T47D (cell line): ENCODE measurements at regions not wholly inside any gene's neighbourhood (a gene's known extent, or its start where the extent isn't known, plus 50 kb on each side); places are given as distances from the start of the nearest gene placed in this dataset.

Experiments used
- DNase-seq, 2 experiments: peaks; one replicate each; pipeline versions ENCODE4 v3.0.0 to v3.0.0-alpha.2; 2011 to 2012; ENCODE audit warnings: low read depth in 1 of 2, low spot score in 1 of 2
- JUND ChIP-seq: IDR thresholded peaks from 2 replicates; pipeline ENCODE4 v1.6.1; 2012; ENCODE audit warnings: low read depth
- in situ Hi-C: cut with HindIII; loops from 2 replicates; pipeline ENCODE4 v1.10.0; 2016; ENCODE audit warnings: low sequenced_read_pairs, low pct_unique_long_range_greater_than_20kb

- no peak for TF ChIP-seq JUND
- DNase-seq = no peak
- in situ Hi-C loops = no loop called here
Observed at GRCh38 chr16:5861241-5861640, 763.6 kb upstream of the EEF2KMT start.

DNA sequence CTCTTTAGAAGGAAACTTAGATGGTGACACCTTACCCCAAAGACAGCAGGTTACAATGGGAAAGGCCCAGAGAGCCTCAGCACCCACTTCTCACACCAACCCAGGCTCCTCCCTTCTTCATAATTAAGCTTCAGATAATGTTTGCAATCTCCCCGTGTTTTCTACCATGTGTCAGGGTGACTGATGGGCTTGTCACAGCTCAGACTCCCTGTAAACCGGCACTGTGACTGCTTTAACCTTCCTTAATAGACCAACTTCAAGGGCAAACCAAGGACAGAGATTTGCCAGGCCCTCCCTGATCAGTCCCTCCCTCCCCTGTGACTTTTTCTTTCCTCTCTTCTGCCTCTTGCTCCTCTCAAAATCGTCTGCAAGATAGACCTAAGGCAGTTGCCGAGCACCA lies 760.6 kb upstream of the EEF2KMT start:
- no peak for DNase-seq
- TF ChIP-seq JUND = no peak
- in situ Hi-C loops = no loop called here

DNA sequence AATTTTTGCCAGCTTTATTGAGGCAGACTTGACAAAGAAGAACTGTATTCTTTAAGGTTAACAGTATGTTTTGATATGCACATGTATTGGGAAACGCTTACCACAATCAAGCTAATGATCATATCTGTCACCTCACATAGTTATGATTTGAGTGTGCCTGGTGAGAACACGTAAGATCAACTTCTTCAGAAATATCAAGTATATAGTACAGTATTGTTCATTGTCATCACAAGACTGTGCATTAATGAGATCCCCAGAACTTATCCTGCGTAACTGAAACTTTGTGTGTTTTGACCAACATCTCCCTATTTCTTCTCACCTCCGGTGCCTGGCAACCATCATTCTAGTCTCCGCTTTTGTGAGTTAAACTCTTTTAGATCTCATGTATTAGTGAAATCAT lies 756.4 kb upstream of the EEF2KMT start:
- no peak for TF ChIP-seq JUND
- DNase-seq = no peak
- in situ Hi-C loops = no loop called here

DNA sequence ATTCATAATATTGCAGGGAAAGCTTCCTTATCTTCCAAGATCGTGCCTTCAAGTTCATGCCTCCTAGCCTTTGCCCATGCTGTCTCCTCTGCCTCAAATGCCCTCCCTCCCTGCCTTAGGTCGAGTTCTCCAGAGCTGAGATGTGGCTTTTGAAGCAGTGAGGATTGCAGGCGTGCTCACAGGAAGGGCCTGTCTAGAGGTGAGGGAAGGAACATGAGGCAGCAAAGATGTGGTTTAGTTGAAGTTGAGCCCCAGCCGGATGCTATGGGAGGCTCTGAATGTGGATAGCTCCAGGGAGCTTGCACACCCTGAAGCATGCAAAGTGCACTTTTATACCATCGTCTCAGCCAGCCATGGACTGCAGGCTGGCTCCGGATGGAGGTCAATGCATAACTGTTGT lies 754.6 kb upstream of the EEF2KMT start:
- no peak for TF ChIP-seq JUND
- in situ Hi-C loops = no loop called here
- DNase-seq = no peak

DNA sequence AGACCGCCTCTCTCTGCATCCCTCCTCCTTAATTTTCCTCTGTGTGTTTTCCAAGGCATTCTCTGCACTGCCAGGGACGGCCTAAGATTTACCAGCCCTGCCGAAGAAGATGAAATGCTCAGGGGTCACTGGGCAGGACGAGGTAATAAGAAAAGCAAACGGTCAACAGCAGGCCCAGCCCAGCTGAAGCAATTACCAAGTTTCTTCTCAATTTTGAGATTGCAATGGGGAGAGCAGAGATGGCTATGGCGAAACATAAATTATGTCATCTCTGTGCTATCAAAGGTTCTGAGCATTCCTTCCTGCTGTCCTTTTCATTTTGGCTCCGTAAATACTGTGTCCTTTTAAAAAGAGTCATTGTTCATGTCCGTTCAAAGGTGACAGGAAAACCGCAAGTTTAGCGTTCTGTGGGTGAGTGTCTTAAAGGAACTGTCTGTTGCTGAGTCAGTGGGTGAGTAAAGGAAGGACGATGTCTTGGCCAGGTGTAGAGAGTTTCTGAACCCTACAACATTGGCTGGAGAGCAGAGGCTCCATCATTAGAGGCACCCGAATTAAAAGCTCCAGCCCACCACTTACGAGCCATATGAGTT lies 753.9 kb upstream of the EEF2KMT start:
- no peak for DNase-seq
- in situ Hi-C loops = no loop called here
- TF ChIP-seq JUND = no peak

- TF ChIP-seq JUND = no peak
- in situ Hi-C loops = no loop called here
Observed at GRCh38 chr16:5850632-5851392, 753.2 kb upstream of the EEF2KMT start.

DNA sequence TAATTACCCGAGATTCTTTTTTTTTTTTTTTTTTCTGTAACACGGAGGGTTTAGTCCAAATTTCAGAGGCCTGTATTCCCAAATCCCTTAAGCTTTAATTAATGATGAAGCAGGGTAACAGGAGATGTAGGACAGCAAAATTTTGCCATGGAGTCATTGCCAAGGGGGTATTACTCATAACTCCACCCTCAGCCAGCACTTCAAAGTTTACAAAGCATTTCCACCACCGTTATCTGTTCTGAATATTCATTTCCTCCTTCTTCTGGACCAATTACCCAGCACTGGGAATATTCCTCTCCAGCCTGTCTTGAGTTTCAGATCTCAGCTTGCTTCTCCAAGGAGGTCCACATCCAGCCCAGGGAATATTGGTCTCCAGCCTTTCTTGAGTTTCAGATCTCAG lies 747.5 kb upstream of the EEF2KMT start:
- in situ Hi-C loops = no loop called here
- DNase-seq = no peak
- no peak for TF ChIP-seq JUND

More at GRCh38 chr16:5850632-5851392, 753.2 kb upstream of the EEF2KMT start:
- no peak for DNase-seq

- no peak for DNase-seq
- in situ Hi-C loops = no loop called here
- no peak for TF ChIP-seq JUND
Observed at GRCh38 chr16:5841974-5842373, 744.4 kb upstream of the EEF2KMT start.

DNA sequence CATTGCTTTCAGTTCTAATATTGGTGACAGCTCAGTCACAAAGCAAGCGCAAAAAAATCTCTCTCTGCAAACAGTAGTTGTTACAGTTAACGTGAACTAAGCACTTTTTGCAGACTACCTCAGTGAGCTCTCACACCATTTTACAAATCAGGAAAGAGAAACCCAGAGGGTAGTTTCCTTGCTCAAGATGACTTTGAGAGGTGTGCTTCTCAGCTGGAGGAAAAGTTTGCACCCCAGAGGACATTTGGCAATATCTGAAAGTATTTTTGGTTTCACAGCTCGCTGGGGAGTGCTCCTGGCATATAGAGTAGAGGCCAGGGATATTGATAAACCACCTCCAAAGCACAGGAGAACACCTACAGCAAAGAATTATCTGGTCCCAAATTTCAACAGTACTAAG lies 741.1 kb upstream of the EEF2KMT start:
- no peak for TF ChIP-seq JUND
- DNase-seq = no peak
- in situ Hi-C loops = no loop called here

- in situ Hi-C loops = no loop called here
- TF ChIP-seq JUND = no peak
- DNase-seq = no peak
Observed at GRCh38 chr16:5838071-5838470, 740.5 kb upstream of the EEF2KMT start.

DNA sequence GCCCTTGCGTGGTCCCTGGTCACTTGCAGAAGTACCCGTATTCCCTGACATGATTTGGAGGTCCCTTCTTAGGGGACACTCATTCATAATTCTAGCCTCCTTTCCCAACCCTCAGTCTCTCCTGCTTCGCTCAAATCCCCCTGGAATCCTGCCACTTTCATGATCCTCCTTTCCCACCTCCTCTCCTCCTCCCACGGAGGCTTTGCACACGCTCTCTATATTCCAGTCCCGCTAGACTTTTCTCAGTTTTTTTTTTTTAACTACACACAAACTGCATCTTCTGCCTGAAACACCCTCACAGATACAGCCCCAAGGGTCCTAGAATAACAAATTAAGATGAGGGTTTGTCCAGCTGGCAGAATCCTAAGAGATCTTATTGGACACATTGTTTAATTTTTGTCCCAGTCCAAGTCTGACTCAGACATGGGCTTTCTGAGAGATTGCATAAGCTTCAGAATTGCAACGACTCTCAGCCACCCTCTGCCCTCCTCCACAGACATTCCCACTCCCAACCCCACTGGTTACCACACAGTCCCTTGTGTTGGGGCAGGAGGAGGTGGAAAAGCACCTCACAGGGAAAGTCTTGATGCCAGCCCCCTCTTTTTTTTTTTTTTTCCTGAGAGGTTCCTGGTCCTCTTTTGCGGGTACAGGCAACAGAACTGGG lies 739.5 kb upstream of the EEF2KMT start:
- TF ChIP-seq JUND = no peak

GRCh38 chr16:5835876-5836275 lies 738.3 kb upstream of the EEF2KMT start:
- no peak for DNase-seq
- in situ Hi-C loops = no loop called here
- TF ChIP-seq JUND = no peak

More for the DNA sequence above, 739.5 kb upstream of the EEF2KMT start:
- in situ Hi-C loops = no loop called here
- no peak for DNase-seq

GRCh38 chr16:5826332-5826731 lies 728.7 kb upstream of the EEF2KMT start:
- in situ Hi-C loops = no loop called here
- no peak for DNase-seq
- TF ChIP-seq JUND = no peak
